NCI-H1417 (cell line): ENCODE measurements at regions not wholly inside any gene's neighbourhood (a gene's known extent, or its start where the extent isn't known, plus 50 kb on each side); places are given as distances from the start of the nearest gene placed in this dataset.

Source experiments
- DNase-seq, 3 experiments: peaks; one replicate each; lab custom pipeline; 2025; lab: John Stamatoyannopoulos, UW

- DNase-seq: no peak
These were observed 63.8 kb downstream of the MRPL46 start for GRCh38 chr15:88403351-88403791.

- peak in 1 of 3 experiments; percentile 19 for DNase-seq
These were observed 65.1 kb downstream of the MRPL46 start for GRCh38 chr15:88401996-88402656.

GRCh38 chr15:88401251-88401995 is 65.8 kb downstream of the MRPL46 start:
- DNase-seq: no peak

GRCh38 chr15:88400591-88401250 is 66.5 kb downstream of the MRPL46 start:
- no peak for DNase-seq

GRCh38 chr15:88400084-88400483 is 67.1 kb downstream of the MRPL46 start:
- no peak for DNase-seq

- no peak for DNase-seq
These were observed 68.0 kb downstream of the MRPL46 start for GRCh38 chr15:88399021-88399685.

GRCh38 chr15:88398011-88398410 is 69.2 kb downstream of the MRPL46 start:
- DNase-seq: no peak

- DNase-seq: no peak
These were observed 69.7 kb downstream of the MRPL46 start for GRCh38 chr15:88397506-88397905.

GRCh38 chr15:88395872-88396781 is 71.1 kb downstream of the MRPL46 start:
- peak in 2 of 3 experiments; percentile 29 to 68 for DNase-seq

- no peak for DNase-seq
These were observed 71.9 kb downstream of the MRPL46 start for GRCh38 chr15:88395241-88395640.

GRCh38 chr15:88394553-88395145 is 72.5 kb downstream of the MRPL46 start:
- DNase-seq: no peak

GRCh38 chr15:88393719-88394519 is 73.3 kb downstream of the MRPL46 start:
- no peak for DNase-seq

- DNase-seq: no peak
These were observed 75.5 kb downstream of the MRPL46 start for GRCh38 chr15:88391700-88392099.

- DNase-seq: peak in 1 of 3 experiments; percentile 42
These were observed 76.2 kb downstream of the MRPL46 start for GRCh38 chr15:88391006-88391405.

- no peak for DNase-seq
These were observed 76.9 kb downstream of the MRPL46 start for GRCh38 chr15:88390164-88390901.

- DNase-seq: no peak
These were observed 78.1 kb downstream of the MRPL46 start for GRCh38 chr15:88389120-88389519.

GRCh38 chr15:88388686-88389085 is 78.5 kb downstream of the MRPL46 start:
- DNase-seq: no peak

GRCh38 chr15:88385078-88385700 is 82.0 kb downstream of the MRPL46 start:
- DNase-seq: no peak

- no peak for DNase-seq
These were observed 83.8 kb downstream of the MRPL46 start for GRCh38 chr15:88383354-88383753.
